HS-27A (cell line): ENCODE measurements at regions not wholly inside any gene's neighbourhood (a gene's known extent, or its start where the extent isn't known, plus 50 kb on each side); places are given as distances from the start of the nearest gene placed in this dataset.
"Not testable (repeated sequence)": the region's sequence is repeated elsewhere in the genome, so short reads cannot be mapped to it uniquely, and the experiment has no call there.

ENCODE experiments used
- DNase-seq: peaks from one replicate; pipeline ENCODE4 v3.0.0-alpha.2; 2012; ENCODE audit warnings: low read depth, missing footprints

DNA sequence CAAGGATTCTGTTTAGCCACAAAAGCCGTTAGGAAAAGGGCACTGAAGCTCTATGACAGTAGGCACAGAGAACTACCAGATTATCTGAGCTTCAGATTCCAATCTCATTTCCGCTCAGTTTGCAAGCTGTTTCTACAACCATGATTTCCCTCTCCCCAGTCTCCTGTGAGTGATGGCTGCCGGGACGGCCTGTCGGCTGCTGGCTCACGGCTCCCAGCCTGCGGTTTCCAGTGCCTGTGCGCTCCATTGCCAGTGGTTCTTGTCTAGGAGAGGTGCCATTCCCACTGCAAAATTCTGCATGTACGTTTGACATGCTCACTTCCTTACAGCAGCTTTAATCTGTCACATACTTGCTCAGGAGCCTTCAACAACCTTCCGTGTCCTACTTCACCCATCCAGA, 429.1 kb upstream of the FRG1 start:
- DNase-seq, result no peak

DNA sequence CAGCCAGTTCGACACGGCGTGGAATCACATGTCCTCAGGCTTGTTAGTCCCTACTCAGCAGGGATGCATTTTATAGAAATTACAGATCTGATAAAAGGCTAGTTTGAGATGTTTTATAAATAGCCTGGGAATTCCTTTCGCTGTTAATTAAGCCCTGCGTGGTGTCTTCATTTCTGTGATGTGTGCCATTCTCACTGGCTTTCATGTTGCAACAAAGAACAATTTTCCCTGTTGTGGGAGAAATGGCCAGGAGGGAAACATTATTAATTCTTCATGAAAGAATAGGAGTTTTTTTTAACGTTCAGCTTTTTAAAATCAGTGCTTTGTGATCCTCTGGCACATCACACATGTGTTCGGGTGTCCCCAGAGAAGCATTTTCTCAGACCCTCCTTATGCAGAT, 427.3 kb upstream of the FRG1 start:
- DNase-seq, result no peak

DNA sequence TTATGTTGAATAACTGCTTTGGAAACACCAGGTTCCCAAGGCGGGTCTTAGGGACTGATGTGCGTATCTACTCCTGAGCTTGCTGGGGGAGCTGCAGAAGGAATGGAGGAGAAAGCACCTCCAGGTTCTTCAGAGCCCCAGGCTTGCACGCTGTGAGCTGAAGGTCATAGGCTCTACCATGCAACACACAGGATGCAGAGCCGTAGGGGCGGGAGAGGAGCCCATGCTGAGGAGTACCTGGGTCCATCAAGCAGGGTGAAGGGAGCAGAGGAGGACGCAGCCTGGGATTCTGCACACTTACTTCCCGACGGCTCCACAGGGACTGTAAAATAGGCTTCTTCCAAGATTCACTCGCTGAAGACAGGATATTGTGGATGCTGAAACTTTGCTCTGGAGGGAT, 426.5 kb upstream of the FRG1 start:
- DNase-seq, result no peak

DNA sequence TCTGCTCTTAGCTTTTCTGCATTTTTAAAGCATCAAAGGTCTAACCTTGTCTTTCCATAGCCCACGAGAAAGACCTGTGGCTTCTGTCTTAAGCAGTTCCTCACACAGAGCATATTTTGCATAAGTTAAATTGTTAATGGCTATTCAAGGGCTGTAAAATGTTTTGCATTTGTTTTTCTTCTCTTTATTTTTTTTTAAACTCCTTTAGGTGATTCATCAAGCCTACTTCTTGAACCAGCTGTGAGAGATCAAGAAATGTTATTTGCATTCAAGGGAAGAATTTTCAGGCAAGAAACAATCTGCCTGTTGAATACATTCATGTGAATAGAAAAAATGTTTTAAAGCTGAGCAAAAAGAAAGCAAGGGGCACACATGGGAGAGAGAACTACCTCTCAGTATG, 423.8 kb upstream of the FRG1 start:
- DNase-seq, result no peak

DNA sequence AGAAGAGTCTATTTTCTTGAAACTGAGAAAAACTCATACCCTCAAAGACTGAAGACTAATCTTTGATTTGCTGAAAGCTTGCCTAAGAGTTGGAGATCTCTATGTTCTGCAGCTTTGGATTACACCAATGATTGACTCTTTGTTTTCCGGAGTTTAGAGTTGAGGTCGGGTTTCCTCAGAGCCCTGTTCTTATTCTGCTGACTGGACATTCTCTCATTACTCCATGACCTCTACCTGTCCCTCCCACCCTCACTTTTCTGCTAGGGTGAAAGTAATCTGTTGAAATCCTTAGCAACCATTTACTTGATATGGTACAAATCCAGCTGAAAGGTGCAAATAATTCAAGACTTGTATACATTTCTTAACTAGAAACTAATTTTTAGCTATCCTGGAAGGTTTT, 421.5 kb upstream of the FRG1 start:
- DNase-seq, result no peak

DNA sequence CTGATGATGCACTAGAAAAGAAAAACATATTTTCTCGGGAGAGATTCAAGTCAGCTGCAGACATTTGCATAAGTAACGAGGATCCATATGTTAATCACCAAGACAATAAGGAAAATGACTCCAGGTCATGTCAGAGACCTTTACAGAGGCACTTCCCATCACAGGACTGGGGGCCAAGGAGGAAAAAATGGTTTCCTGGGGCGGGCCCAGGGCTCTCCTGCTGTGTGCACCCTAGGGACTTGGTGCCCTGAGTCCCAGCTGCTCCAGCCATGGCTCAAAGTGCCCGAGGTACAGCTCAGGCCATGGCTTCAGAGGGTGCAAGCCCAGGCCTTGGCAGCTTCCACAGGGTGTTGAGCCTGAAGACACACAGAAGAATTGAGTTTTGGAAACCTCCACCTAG, 415.4 kb upstream of the FRG1 start:
- DNase-seq, result no peak

DNA sequence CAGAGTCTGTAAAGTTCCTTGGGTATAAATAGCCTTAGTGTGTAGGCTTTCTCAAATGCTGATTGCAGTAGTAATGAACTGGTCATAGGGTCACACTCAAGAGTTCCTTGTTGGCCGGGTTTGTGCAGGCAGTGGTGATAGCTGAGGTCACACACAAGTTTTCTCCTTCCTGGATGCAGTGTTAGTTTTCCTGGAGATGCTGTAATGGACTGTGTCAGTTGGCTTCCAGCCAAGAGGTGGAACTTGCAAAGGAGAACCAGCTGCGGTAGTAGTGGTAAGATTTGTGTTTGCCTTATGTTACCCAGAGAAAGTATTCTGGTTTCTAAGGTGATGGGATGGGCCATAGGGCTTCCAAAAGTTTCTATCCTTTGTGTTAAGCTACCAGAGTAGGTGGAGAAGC, 409.8 kb upstream of the FRG1 start:
- DNase-seq, result no peak

DNA sequence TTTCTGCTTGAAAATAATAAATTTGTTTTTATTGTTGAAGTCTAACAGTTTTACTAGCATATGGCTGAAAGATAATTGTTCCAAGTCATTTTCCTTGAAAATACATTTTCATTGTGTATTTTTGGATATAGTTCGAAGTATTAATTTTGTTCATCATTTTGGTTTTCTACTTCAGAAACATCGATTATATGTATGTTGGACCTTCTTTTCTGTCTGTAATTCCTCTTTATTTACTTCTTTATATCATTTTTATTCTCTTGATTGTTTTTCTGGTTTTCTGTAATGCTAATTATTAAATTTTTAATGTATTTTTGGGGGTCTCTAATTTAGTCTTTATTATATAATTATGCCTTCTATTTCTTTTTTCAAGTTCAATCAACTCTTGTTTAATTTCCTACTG, 407.1 kb upstream of the FRG1 start:
- no peak for DNase-seq

DNA sequence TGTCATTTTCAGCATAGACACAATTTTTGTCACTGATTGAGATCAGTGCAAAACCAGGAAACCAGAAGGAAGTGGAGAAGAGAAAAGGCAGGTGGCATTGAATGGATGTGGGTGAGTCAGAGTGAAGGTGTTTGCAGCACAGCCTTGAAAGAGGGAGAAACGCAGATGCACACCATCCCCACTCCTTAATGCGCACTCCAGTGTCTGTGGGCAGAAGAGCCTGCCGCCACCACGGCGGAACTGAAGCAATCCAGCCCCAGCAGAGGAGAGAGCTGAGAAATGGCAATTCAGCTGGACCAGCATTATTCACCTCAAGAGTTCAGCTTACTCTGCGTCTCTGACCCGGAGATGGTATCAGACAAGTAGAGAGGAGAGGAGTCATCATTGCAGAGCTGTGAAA, 393.1 kb upstream of the FRG1 start:
- no peak for DNase-seq

DNA sequence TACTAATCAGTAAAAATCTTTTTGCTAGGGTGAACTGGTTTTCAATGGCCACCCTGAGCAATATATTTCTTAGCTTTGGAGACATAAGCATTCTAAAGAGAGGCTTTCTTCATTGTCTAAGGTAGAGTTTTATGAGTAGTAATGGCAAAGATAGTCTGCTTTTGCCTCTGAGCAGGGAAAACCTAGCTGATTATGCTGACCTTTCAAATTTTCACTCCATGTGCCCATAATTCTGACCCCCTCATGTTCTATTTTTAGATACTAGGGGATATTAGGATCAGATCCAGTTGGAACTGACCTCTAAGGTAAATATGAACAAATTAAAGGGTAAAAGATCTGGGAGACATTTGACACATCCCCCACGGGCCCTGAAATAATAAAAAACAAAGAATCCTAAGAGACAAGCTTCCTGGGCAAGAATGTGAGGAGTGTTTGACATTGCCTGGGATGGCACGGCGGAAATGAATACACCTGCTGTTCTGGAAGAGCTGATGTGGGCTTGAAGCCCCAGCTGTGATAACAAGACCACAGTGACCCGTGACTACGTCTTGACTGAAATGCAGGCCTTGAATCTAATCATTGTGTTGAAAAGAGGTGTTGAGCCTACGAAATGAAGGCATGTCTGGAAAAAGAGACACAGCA, 392.1 kb upstream of the FRG1 start:
- DNase-seq, result no peak

DNA sequence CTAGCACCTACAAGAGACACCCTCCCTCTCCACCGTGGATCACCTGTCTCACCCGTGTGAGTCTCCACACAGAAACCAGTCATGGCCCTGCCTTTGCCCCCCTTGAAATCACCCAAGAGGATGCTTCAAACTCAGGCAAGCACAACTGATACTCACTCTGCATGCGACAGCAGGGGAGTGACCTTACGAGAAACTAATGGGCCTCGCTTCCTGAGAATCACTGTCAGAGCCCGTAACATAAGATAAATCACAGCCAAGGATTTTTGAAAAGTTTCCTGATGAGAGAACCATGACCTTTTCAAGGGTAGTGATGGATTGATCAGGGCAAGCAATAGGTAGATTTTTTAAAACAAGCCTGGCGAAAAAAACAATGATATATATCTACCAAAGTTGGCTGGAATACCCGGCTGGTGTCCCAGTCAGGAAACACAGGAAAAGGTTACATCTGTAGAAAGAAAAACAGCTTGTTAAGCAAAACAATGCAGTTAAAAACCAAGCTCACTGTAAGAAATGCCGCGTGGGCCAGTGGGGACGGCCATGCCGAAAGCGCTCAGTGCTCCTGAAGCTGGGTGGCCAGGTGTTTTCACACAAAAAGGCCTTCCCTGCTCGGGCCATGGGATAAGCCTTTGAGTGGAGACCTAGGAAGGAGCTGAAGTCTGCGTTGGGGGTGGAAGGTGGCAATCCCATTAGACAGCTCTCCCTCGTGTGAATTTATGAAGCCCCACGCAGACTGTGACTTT, 388.6 kb upstream of the FRG1 start:
- DNase-seq, result not testable (repeated sequence)

DNA sequence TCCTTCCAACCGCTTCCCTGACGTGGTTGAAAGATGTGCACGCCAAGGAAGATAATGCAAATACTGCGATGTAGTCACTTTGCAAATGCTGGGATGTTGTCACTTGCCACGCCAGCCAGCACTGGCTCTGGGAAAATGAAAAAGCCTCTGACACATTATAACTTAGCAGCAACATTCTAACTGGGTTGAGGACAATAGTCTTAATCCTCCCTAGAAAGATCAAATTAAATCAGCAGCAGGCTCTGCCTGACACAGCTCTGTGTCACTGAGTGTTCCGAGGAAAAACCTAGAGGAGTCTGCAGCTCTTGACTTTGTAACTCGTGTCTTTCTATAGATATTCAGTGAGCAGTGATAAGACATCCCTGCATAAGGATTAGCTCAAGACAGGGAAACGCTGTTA, 380.1 kb upstream of the FRG1 start:
- not testable (repeated sequence) for DNase-seq

DNA sequence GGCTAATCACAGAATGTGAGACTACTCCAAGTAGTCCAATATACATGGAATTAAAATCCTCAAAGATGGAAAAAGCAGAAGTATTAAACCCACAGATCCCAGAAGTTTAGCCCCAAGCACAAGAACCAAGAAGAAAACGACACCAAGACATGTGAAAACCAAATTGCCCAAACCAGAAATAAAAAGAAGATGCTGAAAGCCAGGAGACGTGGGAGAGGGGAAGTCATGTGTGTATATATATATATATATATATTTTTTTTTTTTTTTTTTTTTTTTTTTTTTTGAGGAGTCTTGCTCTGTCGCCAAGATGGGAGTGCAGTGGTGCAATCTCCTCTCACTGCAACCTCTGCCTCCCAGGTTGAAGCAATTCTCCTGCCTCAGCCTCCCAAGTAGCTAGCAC, 376.9 kb upstream of the FRG1 start:
- DNase-seq, result not testable (repeated sequence)

DNA sequence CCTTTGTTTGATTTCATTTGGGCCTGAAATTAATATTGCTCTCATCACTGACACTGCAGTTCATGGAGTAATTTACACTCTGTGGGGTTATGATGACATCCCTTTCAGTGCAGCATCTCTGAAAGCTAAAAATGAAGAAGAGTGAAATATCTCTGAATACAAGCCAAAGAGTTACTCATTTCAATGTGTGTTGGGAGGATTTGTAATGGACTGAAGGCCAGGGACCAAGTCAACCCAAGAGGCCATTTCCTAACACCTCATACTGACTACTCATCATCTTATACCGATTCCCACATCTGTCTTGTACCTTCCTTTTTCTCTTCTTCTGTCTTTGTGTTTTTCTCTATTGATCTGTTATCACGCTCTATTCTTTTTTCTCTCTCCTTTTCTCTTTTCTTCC, 374.4 kb upstream of the FRG1 start:
- not testable (repeated sequence) for DNase-seq

DNA sequence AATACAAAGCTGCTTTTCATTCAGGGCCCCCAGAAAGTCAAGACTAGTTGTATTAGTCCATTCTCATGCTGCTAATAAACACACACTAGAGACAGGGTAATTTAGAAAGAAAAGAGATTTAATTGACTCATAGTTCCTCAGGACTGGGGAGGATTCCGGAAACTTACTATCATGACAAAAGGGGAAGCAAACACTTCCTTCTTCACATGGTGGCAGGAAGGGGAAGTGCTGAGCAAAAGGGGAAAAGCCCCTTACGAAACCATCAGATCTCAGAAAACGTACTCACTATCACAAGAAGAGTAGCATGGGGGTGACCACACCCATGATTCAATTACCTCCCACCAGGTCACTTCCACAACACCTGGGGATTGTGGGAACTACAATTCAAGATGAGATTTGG, 373.8 kb upstream of the FRG1 start:
- DNase-seq, result not testable (repeated sequence)

DNA sequence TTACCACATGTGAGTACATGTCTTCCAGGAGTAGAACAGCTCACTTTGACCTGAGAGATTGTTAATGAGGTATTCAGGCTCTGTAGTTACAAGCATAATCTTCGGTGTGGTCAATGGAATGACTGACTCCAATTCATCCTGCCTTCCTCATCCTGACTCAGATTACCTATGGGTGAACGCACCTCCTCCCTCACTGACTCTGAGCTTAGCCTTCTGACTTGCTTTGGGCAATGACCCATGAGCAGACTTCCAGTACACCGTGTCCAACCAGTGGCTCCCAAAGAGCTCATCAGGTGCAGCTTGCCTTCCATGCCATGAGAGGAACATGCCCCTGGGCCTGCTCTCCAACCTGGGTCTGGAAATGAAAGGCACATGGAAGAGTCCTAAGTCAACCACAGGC, 361.0 kb upstream of the FRG1 start:
- not testable (repeated sequence) for DNase-seq

DNA sequence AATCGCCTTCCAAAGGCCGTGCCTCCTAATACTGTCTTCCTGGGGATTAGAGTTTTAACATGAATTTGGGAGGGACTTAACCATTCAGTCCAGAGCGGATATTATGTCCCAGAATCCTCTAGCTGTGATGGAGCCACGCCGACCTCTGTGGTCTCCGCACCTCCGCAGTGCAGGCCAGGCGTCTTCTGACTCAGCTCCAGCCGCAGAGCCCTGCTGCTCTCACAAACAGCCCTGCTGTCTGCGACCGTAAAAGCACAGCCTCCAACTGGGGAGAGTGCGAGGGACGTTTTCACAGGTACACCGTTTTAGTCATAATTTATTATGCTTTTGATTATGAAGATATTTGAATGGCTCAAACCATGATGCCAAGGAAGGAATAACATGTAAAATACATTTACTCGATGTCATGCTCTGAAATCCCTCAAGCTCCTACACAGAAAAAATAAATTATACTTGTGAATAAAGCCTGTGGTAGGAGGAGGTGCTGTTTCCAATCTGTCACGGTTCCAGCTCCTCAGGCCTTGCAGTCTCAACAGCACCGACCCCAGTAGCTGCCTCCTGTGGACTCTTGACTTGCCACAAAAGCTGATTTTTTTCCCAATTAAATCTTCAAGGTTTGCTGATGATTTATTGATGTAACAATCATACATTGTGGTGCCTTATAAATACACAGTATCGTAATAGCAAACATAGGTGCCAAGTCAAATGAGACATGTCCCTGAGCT, 353.6 kb upstream of the FRG1 start:
- not testable (repeated sequence) for DNase-seq

DNA sequence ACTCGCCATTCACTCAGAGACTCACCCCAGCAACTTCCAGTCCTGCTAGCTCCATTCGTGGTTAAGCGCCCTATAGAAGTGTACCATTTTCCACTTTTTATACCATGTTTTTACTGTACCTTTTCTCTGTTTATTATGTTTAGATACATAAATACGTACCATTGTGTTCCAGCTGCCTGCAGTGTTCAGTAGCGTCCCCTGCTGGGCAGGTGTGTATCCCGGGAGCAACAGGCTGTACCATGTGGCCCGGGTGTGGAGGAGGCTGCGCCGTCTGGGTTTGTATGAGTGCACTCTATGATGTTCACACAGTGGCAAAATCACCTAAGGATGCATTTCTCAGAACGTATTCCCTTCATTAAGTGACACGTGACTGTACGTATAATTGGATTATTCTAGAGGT, 351.5 kb upstream of the FRG1 start:
- DNase-seq, result not testable (repeated sequence)

DNA sequence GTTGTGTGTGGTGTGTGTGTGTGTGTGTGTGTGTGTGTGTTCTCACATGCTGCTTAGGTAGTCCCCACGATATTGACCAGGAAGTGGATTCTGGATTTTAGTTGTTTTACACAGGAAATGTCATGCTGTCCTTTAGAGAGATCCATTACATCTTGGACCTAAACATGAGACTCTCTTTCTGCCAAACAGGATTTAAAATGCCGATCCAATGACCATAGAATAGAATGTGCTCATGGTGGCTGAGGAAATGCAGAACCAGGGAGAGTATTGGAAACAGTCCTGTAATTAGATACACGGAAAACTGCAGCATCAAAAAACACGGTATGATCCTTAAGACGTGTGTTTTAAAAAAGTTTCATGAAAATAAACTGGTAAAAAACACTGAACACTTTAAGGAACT, 347.8 kb upstream of the FRG1 start:
- no peak for DNase-seq

DNA sequence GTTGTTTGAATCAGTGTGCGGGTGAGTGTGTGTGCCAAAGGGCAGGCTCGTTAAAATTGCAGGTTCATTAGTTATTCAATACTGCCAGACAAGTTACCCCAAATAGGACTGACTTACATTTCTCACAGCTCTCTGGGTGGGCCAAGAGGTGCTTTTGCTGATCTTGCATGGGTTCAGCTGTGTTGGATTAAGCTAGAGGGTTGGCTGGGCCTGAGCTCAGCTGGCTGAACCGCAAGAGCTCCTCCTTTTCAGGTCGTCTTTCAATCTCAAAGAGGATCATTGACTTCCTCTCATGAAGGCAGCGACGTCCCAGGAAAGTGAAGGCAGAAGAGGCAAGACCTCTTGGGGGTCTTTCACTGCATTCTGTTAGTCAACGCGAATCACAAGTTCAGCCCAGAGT, 343.3 kb upstream of the FRG1 start:
- DNase-seq, result no peak

DNA sequence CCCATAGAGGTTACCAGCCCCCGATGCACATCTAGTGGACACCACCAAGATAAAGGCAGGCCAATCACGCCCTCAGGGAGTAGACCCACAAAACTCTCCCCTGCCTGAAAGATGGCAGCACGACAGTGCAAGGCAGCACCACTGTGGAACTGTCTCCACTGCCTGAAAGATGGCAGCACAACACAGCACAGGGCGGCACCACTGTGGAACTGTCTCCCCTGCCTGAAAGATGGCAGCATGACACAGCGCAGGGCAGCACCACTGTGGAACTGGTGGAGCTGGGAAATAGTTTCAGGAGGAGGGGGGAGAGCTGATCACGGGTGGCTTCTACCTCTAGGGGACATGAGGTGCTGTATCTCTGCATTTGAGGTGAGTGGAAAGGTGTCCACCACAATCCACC, 340.4 kb upstream of the FRG1 start:
- DNase-seq, result no peak

DNA sequence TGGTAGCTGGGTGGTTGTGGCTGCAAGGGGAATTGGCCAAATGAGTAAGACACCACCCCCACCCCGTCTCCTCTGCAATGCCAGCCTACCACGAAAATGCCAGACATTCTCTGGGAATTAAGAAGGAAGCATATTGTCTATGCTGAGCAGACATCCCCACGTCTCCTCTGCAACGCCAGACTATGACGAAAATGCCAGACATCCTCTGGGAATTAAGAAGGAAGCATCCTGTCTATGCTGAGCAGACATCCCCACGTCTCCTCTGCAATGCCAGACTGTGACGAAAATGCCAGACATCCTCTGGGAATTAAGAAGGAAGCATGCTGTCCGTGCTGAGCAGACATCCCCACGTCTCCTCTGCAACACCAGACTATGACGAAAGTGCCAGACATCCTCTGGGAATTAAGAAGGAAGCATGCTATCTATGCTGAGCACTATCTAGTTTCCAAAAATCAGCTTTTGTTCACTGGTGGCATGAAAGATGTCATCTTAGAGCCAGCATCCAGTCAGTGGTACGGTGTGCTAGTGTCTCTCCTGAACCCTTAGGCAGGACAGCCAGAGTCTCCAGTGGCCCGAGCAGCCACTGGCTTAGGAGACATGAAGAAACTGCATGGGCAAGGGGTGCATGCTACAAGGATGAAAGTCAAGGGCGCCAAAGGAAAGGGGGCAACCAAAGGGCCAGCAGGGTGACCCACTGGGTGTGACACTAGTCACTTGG, 339.8 kb upstream of the FRG1 start:
- no peak for DNase-seq

DNA sequence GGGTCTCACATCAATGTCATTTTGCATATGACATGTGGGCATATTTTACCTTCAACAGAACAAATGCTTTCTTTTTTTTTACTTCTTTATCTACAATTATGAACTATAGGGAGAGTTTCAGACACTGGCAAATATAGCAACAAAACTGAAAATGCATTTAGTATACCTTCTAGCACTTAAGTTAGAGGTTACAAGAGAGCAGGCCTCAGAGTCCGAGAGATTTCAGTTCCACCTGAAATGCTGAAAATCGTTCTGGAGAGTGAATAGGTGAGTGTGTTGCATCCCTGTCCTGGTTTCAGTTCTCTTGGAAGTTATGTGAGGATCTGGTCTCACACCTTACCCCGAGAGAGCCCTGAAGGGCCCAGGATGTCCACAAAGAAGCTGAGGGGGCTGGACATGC, 337.8 kb upstream of the FRG1 start:
- DNase-seq, result not testable (repeated sequence)
